ENCODE measurements at regions not wholly inside any gene's neighbourhood (a gene's known extent, or its start where the extent isn't known, plus 50 kb on each side); places are given as distances from the start of the nearest gene placed in this dataset.

GRCh38 chr1:82045221-82045620, 244.5 kb downstream of the ADGRL2 start:
- FAIRE-seq: no peak
- no peak for TF ChIP-seq POLR2AphosphoS5 (IDR thresholded peaks at IDR 0.05; ENCODE audit: low read depth, low read length)
- TF ChIP-seq POLR2A (IDR thresholded peaks at IDR 0.05; ENCODE audit: low read depth, low read length): no peak
- no peak for TF ChIP-seq TAF1 (IDR thresholded peaks at IDR 0.05; ENCODE audit: borderline replicate concordance, low read depth, low read length)
- no peak for DNase-seq (ENCODE audit: insufficient read length)

- DNase-seq (ENCODE audit: insufficient read length) (no peak), FAIRE-seq (no peak)
- TF ChIP-seq POLR2A (IDR thresholded peaks at IDR 0.05; ENCODE audit: low read depth, low read length) (no peak), POLR2AphosphoS5 (IDR thresholded peaks at IDR 0.05; ENCODE audit: low read depth, low read length) (no peak)
Measured at GRCh38 chr1:82044536-82044935, 243.8 kb downstream of the ADGRL2 start.

GRCh38 chr1:82044111-82044510, 243.4 kb downstream of the ADGRL2 start:
- DNase-seq (ENCODE audit: insufficient read length): no peak
- FAIRE-seq: no peak
- no peak for TF ChIP-seq TAF1 (IDR thresholded peaks at IDR 0.05; ENCODE audit: borderline replicate concordance, low read depth, low read length)
- no peak for TF ChIP-seq POLR2A (IDR thresholded peaks at IDR 0.05; ENCODE audit: low read depth, low read length)
- no peak for TF ChIP-seq POLR2AphosphoS5 (IDR thresholded peaks at IDR 0.05; ENCODE audit: low read depth, low read length)

- DNase-seq (ENCODE audit: insufficient read length) (no peak), FAIRE-seq (no peak)
- no peak for TF ChIP-seq TAF1 (IDR thresholded peaks at IDR 0.05; ENCODE audit: borderline replicate concordance, low read depth, low read length)
- TF ChIP-seq POLR2AphosphoS5 (IDR thresholded peaks at IDR 0.05; ENCODE audit: low read depth, low read length): no peak
- no peak for TF ChIP-seq POLR2A (IDR thresholded peaks at IDR 0.05; ENCODE audit: low read depth, low read length)
Measured at GRCh38 chr1:82042306-82043060, 241.7 kb downstream of the ADGRL2 start.
